ENCODE measurements at regions not wholly inside any gene's neighbourhood (a gene's known extent, or its start where the extent isn't known, plus 50 kb on each side); places are given as distances from the start of the nearest gene placed in this dataset.

- Histone ChIP-seq H3K4me3 (no peak overlapping the region), H3K4me1 (ENCODE audit: insufficient read depth) (no peaks in the 10 kb centered on the region), H3F3A (replicated peaks; ENCODE audit: low read depth) (no peaks in the 10 kb centered on the region), H3K4me2 (no peak overlapping the region), H3K27ac (ENCODE audit: low read depth) (no peak overlapping the region), H3K36me3 (ENCODE audit: insufficient read depth) (no peaks in the 10 kb centered on the region), H4K20me1 (replicated peaks; ENCODE audit: insufficient read depth) (no peaks in the 10 kb centered on the region), H3K9me2 (ENCODE audit: insufficient read depth) (no peaks in the 10 kb centered on the region), H3K27me3 (ENCODE audit: insufficient read depth) (no peaks in the 10 kb centered on the region), H3K79me2 (replicated peaks; ENCODE audit: insufficient read depth) (no peaks in the 10 kb centered on the region), H2AFZ (no peak overlapping the region)
- no peak for DNase-seq (ENCODE audit: low spot score)
- H3K4me3 Mint-ChIP-seq = no peak overlapping the region
- peaks cover 17% of the 10 kb centered on the region for H3K9me3 Mint-ChIP-seq
- peaks cover 6% of the 10 kb centered on the region for H3K27me3 Mint-ChIP-seq (ENCODE audit: insufficient read depth, low read depth, poor library complexity)
- ATAC-seq = no peak
- peaks cover 8% of the 10 kb centered on the region for H3K4me1 Mint-ChIP-seq
- TF ChIP-seq JUNB (IDR thresholded peaks at IDR 0.05; ENCODE audit: unreplicated experiment) (no peak), ZNF331 (CRISPR knock-in tag; IDR thresholded peaks at IDR 0.05; ENCODE audit: low read depth) (no peak), EZH2 (IDR thresholded peaks at IDR 0.05; ENCODE audit: low read depth, unreplicated experiment) (no peak), STAT1 (IDR thresholded peaks at IDR 0.05; ENCODE audit: unreplicated experiment) (no peak), POLR2AphosphoS5 (IDR thresholded peaks at IDR 0.05; ENCODE audit: low read depth) (no peak), EZH2phosphoT487 (IDR thresholded peaks at IDR 0.05; ENCODE audit: unreplicated experiment) (no peak), CREB1 (CRISPR knock-in tag; IDR thresholded peaks at IDR 0.05; ENCODE audit: low read depth) (no peak), ZNF114 (CRISPR knock-in tag; IDR thresholded peaks at IDR 0.05) (no peak), NANOG (IDR thresholded peaks at IDR 0.05; ENCODE audit: borderline replicate concordance) (no peak)
- TF ChIP-seq, protein P1, sequence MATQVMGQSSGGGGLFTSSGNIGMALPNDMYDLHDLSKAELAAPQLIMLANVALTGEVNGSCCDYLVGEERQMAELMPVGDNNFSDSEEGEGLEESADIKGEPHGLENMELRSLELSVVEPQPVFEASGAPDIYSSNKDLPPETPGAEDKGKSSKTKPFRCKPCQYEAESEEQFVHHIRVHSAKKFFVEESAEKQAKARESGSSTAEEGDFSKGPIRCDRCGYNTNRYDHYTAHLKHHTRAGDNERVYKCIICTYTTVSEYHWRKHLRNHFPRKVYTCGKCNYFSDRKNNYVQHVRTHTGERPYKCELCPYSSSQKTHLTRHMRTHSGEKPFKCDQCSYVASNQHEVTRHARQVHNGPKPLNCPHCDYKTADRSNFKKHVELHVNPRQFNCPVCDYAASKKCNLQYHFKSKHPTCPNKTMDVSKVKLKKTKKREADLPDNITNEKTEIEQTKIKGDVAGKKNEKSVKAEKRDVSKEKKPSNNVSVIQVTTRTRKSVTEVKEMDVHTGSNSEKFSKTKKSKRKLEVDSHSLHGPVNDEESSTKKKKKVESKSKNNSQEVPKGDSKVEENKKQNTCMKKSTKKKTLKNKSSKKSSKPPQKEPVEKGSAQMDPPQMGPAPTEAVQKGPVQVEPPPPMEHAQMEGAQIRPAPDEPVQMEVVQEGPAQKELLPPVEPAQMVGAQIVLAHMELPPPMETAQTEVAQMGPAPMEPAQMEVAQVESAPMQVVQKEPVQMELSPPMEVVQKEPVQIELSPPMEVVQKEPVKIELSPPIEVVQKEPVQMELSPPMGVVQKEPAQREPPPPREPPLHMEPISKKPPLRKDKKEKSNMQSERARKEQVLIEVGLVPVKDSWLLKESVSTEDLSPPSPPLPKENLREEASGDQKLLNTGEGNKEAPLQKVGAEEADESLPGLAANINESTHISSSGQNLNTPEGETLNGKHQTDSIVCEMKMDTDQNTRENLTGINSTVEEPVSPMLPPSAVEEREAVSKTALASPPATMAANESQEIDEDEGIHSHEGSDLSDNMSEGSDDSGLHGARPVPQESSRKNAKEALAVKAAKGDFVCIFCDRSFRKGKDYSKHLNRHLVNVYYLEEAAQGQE (IDR thresholded peaks at IDR 0.05; ENCODE audit: unreplicated experiment) = no peak
- TF ChIP-seq, protein P2, sequence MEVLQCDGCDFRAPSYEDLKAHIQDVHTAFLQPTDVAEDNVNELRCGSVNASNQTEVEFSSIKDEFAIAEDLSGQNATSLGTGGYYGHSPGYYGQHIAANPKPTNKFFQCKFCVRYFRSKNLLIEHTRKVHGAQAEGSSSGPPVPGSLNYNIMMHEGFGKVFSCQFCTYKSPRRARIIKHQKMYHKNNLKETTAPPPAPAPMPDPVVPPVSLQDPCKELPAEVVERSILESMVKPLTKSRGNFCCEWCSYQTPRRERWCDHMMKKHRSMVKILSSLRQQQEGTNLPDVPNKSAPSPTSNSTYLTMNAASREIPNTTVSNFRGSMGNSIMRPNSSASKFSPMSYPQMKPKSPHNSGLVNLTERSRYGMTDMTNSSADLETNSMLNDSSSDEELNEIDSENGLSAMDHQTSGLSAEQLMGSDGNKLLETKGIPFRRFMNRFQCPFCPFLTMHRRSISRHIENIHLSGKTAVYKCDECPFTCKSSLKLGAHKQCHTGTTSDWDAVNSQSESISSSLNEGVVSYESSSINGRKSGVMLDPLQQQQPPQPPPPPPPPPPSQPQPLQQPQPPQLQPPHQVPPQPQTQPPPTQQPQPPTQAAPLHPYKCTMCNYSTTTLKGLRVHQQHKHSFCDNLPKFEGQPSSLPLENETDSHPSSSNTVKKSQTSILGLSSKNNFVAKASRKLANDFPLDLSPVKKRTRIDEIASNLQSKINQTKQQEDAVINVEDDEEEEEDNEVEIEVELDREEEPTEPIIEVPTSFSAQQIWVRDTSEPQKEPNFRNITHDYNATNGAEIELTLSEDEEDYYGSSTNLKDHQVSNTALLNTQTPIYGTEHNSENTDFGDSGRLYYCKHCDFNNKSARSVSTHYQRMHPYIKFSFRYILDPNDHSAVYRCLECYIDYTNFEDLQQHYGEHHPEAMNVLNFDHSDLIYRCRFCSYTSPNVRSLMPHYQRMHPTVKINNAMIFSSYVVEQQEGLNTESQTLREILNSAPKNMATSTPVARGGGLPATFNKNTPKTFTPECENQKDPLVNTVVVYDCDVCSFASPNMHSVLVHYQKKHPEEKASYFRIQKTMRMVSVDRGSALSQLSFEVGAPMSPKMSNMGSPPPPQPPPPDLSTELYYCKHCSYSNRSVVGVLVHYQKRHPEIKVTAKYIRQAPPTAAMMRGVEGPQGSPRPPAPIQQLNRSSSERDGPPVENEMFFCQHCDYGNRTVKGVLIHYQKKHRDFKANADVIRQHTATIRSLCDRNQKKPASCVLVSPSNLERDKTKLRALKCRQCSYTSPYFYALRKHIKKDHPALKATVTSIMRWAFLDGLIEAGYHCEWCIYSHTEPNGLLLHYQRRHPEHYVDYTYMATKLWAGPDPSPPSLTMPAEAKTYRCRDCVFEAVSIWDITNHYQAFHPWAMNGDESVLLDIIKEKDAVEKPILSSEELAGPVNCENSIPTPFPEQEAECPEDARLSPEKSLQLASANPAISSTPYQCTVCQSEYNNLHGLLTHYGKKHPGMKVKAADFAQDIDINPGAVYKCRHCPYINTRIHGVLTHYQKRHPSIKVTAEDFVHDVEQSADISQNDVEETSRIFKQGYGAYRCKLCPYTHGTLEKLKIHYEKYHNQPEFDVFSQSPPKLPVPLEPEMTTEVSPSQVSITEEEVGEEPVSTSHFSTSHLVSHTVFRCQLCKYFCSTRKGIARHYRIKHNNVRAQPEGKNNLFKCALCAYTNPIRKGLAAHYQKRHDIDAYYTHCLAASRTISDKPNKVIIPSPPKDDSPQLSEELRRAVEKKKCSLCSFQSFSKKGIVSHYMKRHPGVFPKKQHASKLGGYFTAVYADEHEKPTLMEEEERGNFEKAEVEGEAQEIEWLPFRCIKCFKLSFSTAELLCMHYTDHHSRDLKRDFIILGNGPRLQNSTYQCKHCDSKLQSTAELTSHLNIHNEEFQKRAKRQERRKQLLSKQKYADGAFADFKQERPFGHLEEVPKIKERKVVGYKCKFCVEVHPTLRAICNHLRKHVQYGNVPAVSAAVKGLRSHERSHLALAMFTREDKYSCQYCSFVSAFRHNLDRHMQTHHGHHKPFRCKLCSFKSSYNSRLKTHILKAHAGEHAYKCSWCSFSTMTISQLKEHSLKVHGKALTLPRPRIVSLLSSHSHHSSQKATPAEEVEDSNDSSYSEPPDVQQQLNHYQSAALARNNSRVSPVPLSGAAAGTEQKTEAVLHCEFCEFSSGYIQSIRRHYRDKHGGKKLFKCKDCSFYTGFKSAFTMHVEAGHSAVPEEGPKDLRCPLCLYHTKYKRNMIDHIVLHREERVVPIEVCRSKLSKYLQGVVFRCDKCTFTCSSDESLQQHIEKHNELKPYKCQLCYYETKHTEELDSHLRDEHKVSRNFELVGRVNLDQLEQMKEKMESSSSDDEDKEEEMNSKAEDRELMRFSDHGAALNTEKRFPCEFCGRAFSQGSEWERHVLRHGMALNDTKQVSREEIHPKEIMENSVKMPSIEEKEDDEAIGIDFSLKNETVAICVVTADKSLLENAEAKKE (CRISPR knock-in tag; IDR thresholded peaks at IDR 0.05) = no peak
- TF ChIP-seq, protein P3, sequence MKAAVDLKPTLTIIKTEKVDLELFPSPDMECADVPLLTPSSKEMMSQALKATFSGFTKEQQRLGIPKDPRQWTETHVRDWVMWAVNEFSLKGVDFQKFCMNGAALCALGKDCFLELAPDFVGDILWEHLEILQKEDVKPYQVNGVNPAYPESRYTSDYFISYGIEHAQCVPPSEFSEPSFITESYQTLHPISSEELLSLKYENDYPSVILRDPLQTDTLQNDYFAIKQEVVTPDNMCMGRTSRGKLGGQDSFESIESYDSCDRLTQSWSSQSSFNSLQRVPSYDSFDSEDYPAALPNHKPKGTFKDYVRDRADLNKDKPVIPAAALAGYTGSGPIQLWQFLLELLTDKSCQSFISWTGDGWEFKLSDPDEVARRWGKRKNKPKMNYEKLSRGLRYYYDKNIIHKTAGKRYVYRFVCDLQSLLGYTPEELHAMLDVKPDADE (IDR thresholded peaks at IDR 0.05) = no peak
- TF ChIP-seq, protein P4, sequence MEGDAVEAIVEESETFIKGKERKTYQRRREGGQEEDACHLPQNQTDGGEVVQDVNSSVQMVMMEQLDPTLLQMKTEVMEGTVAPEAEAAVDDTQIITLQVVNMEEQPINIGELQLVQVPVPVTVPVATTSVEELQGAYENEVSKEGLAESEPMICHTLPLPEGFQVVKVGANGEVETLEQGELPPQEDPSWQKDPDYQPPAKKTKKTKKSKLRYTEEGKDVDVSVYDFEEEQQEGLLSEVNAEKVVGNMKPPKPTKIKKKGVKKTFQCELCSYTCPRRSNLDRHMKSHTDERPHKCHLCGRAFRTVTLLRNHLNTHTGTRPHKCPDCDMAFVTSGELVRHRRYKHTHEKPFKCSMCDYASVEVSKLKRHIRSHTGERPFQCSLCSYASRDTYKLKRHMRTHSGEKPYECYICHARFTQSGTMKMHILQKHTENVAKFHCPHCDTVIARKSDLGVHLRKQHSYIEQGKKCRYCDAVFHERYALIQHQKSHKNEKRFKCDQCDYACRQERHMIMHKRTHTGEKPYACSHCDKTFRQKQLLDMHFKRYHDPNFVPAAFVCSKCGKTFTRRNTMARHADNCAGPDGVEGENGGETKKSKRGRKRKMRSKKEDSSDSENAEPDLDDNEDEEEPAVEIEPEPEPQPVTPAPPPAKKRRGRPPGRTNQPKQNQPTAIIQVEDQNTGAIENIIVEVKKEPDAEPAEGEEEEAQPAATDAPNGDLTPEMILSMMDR (conservative IDR thresholded peaks at IDR 0.05; ENCODE audit: low read depth in 2 of 2) = no peak
- H3K36me3 Mint-ChIP-seq (ENCODE audit: low read depth) = peaks cover 7% of the 10 kb centered on the region; the same call in 1 of the 3 replicates
- H3K27ac Mint-ChIP-seq = no peak overlapping the region
Observed at GRCh38 chr22:48320048-48320682, 1507.5 kb downstream of the BRD1 start.

Measured in GM23338 (cell line).